ENCODE measurements at regions not wholly inside any gene's neighbourhood (a gene's known extent, or its start where the extent isn't known, plus 50 kb on each side); places are given as distances from the start of the nearest gene placed in this dataset.
A peak's percentile ranks its signal among the peaks of the same experiment; 100 is the strongest.

GRCh38 chr10:69684020-69684980 is 54.3 kb downstream of the FAM241B start:
- no peaks in the 10 kb centered on the region for H3K9me3 Mint-ChIP-seq
- peaks cover 54% of the 10 kb centered on the region for H3K27me3 Mint-ChIP-seq
- H3K27ac Mint-ChIP-seq, result no peak overlapping the region
- no peak overlapping the region for H3K4me3 Mint-ChIP-seq
- H3K4me1 Mint-ChIP-seq, result no peaks in the 10 kb centered on the region
- no peaks in the 10 kb centered on the region for H3K36me3 Mint-ChIP-seq
- no peak for ATAC-seq

- Mint-ChIP-seq H3K4me1 (no peaks in the 10 kb centered on the region), H3K27ac (no peak overlapping the region), H3K36me3 (no peaks in the 10 kb centered on the region), H3K4me3 (no peak overlapping the region), H3K27me3 (peaks cover 50% of the 10 kb centered on the region), H3K9me3 (no peaks in the 10 kb centered on the region)
- no peak for ATAC-seq
Measured at GRCh38 chr10:69684981-69685353, 54.9 kb downstream of the FAM241B start.

- no peak overlapping the region for H3K27ac Mint-ChIP-seq
- ATAC-seq, result no peak
- H3K4me1 Mint-ChIP-seq, result no peaks in the 10 kb centered on the region
- H3K27me3 Mint-ChIP-seq, result peaks cover 45% of the 10 kb centered on the region
- H3K4me3 Mint-ChIP-seq, result no peak overlapping the region
- H3K9me3 Mint-ChIP-seq, result no peaks in the 10 kb centered on the region
- H3K36me3 Mint-ChIP-seq, result no peaks in the 10 kb centered on the region
Measured at GRCh38 chr10:69685426-69685801, 55.4 kb downstream of the FAM241B start.

GRCh38 chr10:69685802-69686585 is 55.9 kb downstream of the FAM241B start:
- H3K4me3 Mint-ChIP-seq, result no peak overlapping the region
- H3K4me1 Mint-ChIP-seq, result no peaks in the 10 kb centered on the region
- H3K27ac Mint-ChIP-seq, result no peak overlapping the region
- H3K36me3 Mint-ChIP-seq, result no peaks in the 10 kb centered on the region
- H3K9me3 Mint-ChIP-seq, result no peaks in the 10 kb centered on the region
- peaks cover 43% of the 10 kb centered on the region for H3K27me3 Mint-ChIP-seq
- ATAC-seq, result no peak

- H3K36me3 Mint-ChIP-seq, result no peaks in the 10 kb centered on the region
- H3K27me3 Mint-ChIP-seq, result peaks cover 43% of the 10 kb centered on the region
- H3K27ac Mint-ChIP-seq, result no peak overlapping the region
- no peaks in the 10 kb centered on the region for H3K4me1 Mint-ChIP-seq
- no peak overlapping the region for H3K4me3 Mint-ChIP-seq
- no peaks in the 10 kb centered on the region for H3K9me3 Mint-ChIP-seq
- no peak for ATAC-seq
Measured at GRCh38 chr10:69686866-69687265, 56.8 kb downstream of the FAM241B start.

- Mint-ChIP-seq H3K36me3 (no peaks in the 10 kb centered on the region), H3K4me1 (no peaks in the 10 kb centered on the region), H3K9me3 (no peaks in the 10 kb centered on the region), H3K27me3 (peaks cover 37% of the 10 kb centered on the region), H3K27ac (no peak overlapping the region), H3K4me3 (no peak overlapping the region)
- ATAC-seq, result no peak
Measured at GRCh38 chr10:69687426-69687825, 57.4 kb downstream of the FAM241B start.

GRCh38 chr10:69692267-69692666 is 62.2 kb downstream of the FAM241B start:
- no peak overlapping the region for H3K4me3 Mint-ChIP-seq
- H3K27ac Mint-ChIP-seq, result no peak overlapping the region
- H3K4me1 Mint-ChIP-seq, result no peaks in the 10 kb centered on the region
- ATAC-seq, result no peak
- no peaks in the 10 kb centered on the region for H3K36me3 Mint-ChIP-seq
- H3K27me3 Mint-ChIP-seq, result peaks cover 16% of the 10 kb centered on the region
- no peaks in the 10 kb centered on the region for H3K9me3 Mint-ChIP-seq

GRCh38 chr10:69692891-69693290 is 62.8 kb downstream of the FAM241B start:
- peaks cover 10% of the 10 kb centered on the region for H3K27me3 Mint-ChIP-seq
- H3K4me3 Mint-ChIP-seq, result no peak overlapping the region
- no peak for ATAC-seq
- H3K27ac Mint-ChIP-seq, result no peak overlapping the region
- no peaks in the 10 kb centered on the region for H3K9me3 Mint-ChIP-seq
- no peaks in the 10 kb centered on the region for H3K4me1 Mint-ChIP-seq
- no peaks in the 10 kb centered on the region for H3K36me3 Mint-ChIP-seq

GRCh38 chr10:69693886-69694285 is 63.8 kb downstream of the FAM241B start:
- no peak overlapping the region for H3K4me3 Mint-ChIP-seq
- H3K9me3 Mint-ChIP-seq, result peaks cover 2% of the 10 kb centered on the region
- H3K27me3 Mint-ChIP-seq, result peaks cover 7% of the 10 kb centered on the region
- no peak overlapping the region for H3K27ac Mint-ChIP-seq
- no peaks in the 10 kb centered on the region for H3K36me3 Mint-ChIP-seq
- ATAC-seq, result no peak
- no peaks in the 10 kb centered on the region for H3K4me1 Mint-ChIP-seq

GRCh38 chr10:69696073-69696731 is 66.2 kb downstream of the FAM241B start:
- peaks cover 5% of the 10 kb centered on the region for H3K9me3 Mint-ChIP-seq
- peaks cover 13% of the 10 kb centered on the region for H3K27me3 Mint-ChIP-seq
- no peaks in the 10 kb centered on the region for H3K4me1 Mint-ChIP-seq
- H3K27ac Mint-ChIP-seq, result no peak overlapping the region
- no peak overlapping the region for H3K4me3 Mint-ChIP-seq
- no peaks in the 10 kb centered on the region for H3K36me3 Mint-ChIP-seq
- no peak for ATAC-seq

- H3K9me3 Mint-ChIP-seq, result peaks cover 5% of the 10 kb centered on the region
- H3K4me3 Mint-ChIP-seq, result no peak overlapping the region
- no peak overlapping the region for H3K27ac Mint-ChIP-seq
- H3K27me3 Mint-ChIP-seq, result peaks cover 13% of the 10 kb centered on the region
- ATAC-seq, result no peak
- no peaks in the 10 kb centered on the region for H3K4me1 Mint-ChIP-seq
- H3K36me3 Mint-ChIP-seq, result no peaks in the 10 kb centered on the region
Measured at GRCh38 chr10:69697006-69697405, 67.0 kb downstream of the FAM241B start.

GRCh38 chr10:69703256-69703655 is 73.2 kb downstream of the FAM241B start:
- peaks cover 26% of the 10 kb centered on the region for H3K27me3 Mint-ChIP-seq
- peaks cover 13% of the 10 kb centered on the region for H3K9me3 Mint-ChIP-seq
- H3K4me3 Mint-ChIP-seq, result no peak overlapping the region
- H3K36me3 Mint-ChIP-seq, result no peaks in the 10 kb centered on the region
- no peak for ATAC-seq
- H3K27ac Mint-ChIP-seq, result no peak overlapping the region
- no peaks in the 10 kb centered on the region for H3K4me1 Mint-ChIP-seq

GRCh38 chr10:69703766-69704630 is 74.0 kb downstream of the FAM241B start:
- no peak for ATAC-seq
- no peaks in the 10 kb centered on the region for H3K36me3 Mint-ChIP-seq
- H3K4me3 Mint-ChIP-seq, result no peak overlapping the region
- H3K9me3 Mint-ChIP-seq, result peaks cover 10% of the 10 kb centered on the region
- H3K27ac Mint-ChIP-seq, result no peak overlapping the region
- no peaks in the 10 kb centered on the region for H3K4me1 Mint-ChIP-seq
- peaks cover 33% of the 10 kb centered on the region for H3K27me3 Mint-ChIP-seq

- H3K4me3 Mint-ChIP-seq, result no peak overlapping the region
- H3K9me3 Mint-ChIP-seq, result peaks cover 2% of the 10 kb centered on the region
- ATAC-seq, result peak; percentile 21
- H3K27ac Mint-ChIP-seq, result no peak overlapping the region
- H3K27me3 Mint-ChIP-seq, result peaks cover 59% of the 10 kb centered on the region
- H3K36me3 Mint-ChIP-seq, result no peaks in the 10 kb centered on the region
- H3K4me1 Mint-ChIP-seq, result no peaks in the 10 kb centered on the region
Measured at GRCh38 chr10:69709366-69709941, 79.4 kb downstream of the FAM241B start.

Data from stimulated activated memory B cell treated with anti-CD40 and anti-IgM and Interleukin-4, amounts not matched to agents 10 μg/mL and 1 μg/mL and 100 μg/mL, for 72 hours (primary cell).